GM21737 (cell line): ENCODE measurements at regions not wholly inside any gene's neighbourhood (a gene's known extent, or its start where the extent isn't known, plus 50 kb on each side); places are given as distances from the start of the nearest gene placed in this dataset.
A peak's percentile ranks its signal among the peaks of the same experiment; 100 is the strongest.
"Not testable (repeated sequence)": the region's sequence is repeated elsewhere in the genome, so short reads cannot be mapped to it uniquely, and the experiment has no call there.

Source experiments
- ATAC-seq: cut with Tn5 transposase; IDR thresholded peaks from one replicate; pipeline ENCODE4 v1.9.1; 2021; ENCODE audit warnings: mild to moderate bottlenecking, moderate library complexity; ENCODE audit not compliant: unreplicated experiment

DNA sequence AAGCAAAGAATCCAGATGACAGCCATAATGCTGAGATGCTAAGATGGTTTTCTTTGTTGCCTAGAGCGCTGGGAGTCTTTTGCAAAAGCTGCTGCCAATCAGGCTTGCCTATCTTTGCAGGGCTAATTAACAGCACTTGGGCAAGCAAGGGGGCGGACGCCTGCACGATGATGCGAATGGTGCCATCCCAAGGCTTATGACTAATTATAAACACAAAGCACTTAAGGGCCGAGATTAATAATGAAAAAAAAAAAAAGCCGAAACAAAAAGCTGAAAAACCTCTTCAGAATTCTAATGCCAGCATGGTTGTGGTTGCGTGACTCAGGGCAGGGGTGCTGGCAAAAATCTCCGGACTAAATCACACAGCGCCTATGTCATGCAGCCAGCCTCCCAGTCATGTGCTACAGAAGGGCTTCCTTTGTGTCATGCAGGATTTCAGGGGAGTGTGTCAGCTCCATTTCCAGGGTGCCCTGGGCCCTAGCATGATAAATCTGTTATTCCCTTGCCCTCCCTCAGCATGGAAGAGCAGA, 185.0 kb upstream of the ANKRD28 start:
- no peak for ATAC-seq

DNA sequence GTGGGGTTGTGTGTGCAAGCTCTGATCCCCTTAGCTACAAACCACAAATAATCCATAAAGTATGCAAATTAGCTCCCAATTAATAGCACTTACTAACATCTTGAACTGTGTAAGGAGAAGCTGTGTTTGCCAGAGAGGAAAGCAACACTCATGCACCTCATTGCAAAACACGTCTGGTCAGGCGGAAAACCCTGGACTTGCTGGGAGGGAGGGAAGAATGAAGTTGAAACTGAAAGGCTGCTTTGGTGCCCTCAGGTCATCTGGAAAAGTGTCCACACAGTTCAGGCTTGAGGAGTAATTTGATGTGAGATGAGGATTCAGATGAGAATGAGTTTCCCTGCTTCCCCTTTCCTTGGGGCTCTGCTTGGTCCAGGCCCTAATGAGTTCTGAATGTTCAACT, 185.5 kb upstream of the ANKRD28 start:
- ATAC-seq, result no peak

DNA sequence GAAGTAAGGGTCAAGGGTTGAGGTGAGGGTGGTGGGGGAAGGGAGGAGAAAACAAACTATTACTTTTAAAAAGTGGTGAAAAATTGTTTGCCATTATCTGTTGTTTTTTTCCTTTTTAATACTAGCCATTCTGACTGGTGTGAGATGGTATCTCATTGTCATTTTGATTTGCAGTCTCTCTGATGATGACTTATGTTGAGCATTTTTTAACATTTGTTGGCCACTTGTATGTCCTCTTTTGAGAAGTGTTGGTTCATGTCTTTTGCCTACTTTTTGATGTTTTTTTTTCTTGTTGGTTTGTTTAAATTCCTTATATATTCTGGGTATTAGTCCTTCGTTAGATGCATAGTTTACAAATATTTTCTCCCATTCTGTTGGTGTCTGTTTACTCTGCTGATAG, 185.9 kb upstream of the ANKRD28 start:
- no peak for ATAC-seq

DNA sequence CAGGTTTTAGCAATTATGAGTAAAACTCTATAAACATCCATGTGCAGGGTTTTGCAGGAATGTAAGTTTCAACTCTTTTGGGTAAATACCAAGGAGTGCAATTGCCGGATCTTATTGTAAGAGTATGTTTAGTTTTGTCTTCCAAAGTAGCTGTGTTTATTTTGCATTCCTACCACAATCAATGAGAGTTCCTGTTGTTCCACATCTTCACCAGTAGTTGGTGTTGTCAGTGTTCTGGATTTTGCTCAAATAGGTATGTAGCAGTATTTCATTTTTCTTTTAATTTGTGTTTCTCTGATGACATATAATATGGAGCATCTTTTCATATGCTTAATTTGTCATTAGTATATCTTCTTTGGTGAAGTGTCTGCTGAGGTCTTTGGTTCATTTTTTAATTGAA, 185.1 kb upstream of the GALNT15 start:
- no peak for ATAC-seq

DNA sequence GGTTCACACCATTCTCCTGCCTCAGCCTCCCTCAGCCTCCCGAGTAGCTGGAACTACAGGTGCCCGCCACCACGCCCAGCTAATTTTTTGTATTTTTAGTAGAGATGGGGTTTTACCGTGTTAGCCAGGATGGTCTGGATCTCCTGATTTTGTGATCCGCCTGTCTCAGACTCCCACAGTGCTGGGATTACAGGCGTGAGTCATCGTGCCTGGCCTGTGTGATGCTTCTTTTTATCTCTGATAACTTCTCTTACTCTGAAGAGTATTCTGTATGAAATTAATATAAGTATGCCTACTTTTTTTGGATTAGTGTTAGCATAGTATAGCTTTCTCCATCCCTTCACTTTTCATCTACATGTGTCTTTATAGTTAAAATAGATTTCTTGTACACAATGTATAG, 180.8 kb upstream of the GALNT15 start:
- ATAC-seq, result not testable (repeated sequence)

DNA sequence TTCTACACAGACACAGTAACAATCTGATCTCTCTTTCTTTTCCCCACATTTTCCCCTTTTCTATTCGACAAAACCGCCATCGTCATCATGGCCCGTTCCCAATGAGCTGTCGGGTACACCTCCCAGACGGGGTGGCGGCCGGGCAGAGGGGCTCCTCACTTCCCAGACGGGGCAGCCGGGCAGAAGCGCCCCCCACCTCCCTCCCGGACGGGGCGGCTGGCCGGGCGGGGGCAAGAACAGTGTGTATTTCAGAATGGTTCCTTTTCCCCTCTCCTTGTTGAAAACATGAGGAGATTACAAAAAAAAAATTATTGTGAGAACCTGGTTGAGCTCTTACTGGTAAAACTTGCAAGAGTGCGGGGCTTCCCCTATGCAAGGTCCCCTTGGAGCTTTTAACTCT, 178.0 kb upstream of the GALNT15 start:
- ATAC-seq, result not testable (repeated sequence)

DNA sequence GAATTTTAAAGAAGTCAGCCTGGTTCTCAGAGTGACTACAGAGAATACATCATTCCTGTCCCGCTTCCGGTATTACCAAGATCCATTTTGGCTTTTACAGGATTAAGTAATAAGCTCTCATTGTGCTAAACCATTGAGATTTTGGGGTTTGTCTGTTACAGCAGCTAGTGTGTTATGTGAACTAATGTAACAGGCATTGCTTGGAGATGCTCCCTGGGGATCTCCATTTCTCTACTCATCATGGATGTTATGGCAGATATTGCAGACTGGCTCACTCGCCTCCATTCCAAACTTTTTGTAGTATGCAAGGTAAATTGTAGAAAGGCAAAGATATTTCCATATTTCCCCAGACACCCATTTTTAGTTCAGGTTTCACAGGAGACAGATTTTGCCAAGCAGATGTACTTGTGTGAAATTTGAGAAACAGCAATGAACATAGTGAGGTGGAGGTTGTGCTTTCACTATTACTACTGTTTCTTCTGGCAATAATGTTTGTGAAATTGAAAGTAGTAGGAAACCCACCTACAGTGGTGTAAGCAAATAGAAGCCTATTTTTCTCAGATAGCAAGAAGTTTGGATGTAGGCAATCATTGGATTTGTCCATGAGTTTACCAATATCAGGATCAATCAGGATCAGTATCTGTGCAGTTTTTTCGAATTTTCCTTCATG, 177.1 kb upstream of the GALNT15 start:
- peak; percentile 60 for ATAC-seq

DNA sequence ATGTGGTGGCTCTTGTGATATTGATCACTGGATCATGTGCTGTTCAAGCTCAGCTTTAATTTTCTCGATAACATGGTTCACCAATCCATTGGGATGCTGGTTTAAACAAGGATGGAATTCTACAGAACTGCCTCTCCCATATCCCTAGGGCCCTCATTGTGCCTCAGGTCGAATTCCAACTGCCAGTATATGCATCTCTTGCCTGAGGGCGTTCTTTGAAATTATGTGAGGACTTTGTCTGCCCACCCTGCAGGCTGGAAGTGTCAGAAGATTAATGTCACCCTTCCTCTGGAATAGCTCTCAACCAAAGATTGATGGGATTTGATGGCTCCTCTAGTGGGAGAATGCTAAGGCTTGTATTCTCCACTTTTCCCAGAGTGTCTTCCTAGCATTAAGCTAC, 175.6 kb upstream of the GALNT15 start:
- ATAC-seq, result no peak

DNA sequence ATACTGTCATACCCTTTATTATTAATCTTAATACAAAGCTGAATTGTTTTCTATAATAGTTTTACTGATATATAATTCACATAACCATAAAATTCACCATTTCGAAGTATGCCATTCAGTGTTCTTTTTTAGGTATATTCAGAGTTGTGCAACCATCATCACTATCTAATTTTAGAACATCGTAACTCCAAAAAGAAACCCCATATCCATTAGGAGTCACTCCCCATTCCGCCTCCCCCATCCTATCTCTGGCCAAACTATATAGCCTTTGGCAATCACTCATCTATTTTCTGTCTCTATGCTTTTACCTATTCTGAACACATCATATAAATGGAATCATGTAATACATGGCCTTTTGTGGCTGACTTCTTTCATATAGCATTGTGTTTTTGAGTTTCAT, 169.7 kb upstream of the GALNT15 start:
- ATAC-seq, result no peak

DNA sequence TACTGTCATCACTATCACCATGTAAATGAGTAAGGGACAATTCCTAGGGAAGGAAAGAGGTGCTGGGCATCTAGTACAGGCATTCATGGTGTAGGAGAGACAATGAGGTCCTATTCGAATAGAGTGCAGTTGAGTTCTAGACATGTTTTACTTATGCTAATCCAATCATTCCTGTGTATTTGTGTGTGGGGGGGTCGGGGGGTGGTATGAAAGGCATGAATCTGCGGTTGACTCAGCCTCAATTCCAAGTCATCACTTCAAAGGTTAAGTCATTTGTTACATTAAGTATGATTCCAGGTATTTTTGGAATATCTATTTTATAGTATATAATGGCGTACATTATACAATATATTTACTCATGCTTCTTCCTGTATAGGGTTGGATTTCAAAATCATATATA, 163.1 kb upstream of the GALNT15 start:
- ATAC-seq, result no peak

DNA sequence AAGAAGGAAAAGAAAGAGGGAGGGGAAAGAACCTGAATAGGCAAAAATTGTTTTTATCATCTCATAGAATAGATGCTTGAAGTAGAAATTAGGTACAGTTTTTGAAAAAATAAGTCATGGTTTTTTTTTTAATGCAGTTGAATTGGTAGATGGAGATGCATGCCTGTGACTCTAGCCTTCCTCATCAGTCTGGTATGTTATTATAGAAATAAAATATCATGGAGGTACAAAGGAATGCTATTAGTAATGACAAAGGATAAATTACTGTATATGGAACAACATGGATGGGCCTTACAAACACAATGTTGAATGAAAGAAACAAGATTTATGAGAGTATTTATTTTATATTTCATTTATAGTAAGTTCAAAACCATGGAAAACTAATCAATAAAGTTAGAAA, 162.4 kb upstream of the GALNT15 start:
- ATAC-seq, result no peak

DNA sequence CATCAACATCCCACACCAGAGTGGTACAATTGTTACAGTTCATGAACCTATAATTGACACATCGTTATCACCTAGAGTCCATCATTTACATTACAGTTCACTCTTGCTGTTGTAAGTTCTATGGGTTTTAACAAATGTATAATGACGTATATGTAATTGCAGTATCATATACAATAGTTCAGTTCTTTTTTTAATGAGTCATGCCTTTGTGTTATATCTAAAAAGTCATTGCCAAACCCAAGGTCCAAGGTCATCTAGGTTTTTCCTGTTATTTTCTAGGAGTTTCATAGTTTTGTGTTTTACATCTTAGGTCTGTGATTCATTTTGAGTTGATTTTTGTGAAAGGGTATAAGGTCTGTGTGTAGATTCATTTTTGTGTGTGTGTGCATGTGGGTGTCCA, 160.9 kb upstream of the GALNT15 start:
- no peak for ATAC-seq

DNA sequence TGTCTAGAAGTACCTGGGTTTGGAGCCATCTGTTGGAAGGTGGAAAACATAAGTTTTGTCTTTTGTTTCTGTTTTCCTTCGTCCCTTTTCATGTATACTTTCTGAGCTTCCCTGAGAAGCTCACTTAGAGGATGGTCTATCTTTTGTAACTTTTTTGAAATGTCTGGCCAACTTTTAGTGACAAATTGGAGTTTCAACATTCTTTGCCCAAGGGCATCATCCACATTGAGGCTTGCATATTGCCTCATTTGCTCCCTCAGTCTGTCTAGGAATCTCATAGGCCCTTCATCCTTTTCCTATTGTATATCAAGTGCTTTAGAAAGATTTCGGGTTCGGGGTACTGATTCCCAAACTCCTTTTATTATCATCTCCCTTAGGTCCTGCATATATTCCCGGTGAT, 152.7 kb upstream of the GALNT15 start:
- ATAC-seq, result not testable (repeated sequence)

DNA sequence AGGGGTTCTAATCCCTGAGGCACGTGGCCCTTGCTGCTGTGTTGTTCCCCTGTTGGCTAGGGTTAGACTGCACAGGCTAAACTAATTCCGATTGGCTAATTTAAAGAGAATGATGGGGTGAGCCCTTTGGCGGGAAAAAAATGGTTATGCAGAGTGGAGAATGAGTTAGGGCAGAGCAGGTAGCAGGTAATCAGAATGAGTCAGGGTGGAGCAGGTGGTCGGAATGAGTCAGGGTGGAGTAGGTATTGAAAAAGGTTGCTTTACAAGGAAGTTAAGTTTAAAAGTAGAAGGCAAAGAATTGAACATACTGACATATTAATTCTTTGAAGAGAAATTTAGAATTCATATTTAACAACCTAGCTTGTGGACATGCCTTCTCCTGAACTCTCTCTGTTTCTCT, 150.6 kb upstream of the GALNT15 start:
- not testable (repeated sequence) for ATAC-seq

DNA sequence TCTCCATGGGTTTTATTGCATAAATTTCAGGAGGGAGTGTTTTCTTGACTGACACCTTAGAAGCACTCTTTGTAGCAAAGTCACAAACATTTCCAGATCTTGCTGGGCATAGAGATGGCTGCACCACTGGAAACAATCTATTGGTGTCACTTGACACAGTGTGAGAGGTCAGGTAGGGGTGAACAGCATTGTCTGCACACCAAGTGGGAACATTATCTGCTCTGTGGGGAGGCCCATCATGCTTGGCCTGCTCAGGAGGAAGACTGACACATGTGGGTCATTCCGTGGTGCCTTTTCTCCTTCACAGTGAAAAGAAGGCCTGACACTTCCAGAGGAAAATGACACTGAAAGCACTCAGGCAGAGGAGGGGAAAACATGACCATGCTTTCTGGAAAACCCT, 149.9 kb upstream of the GALNT15 start:
- no peak for ATAC-seq

DNA sequence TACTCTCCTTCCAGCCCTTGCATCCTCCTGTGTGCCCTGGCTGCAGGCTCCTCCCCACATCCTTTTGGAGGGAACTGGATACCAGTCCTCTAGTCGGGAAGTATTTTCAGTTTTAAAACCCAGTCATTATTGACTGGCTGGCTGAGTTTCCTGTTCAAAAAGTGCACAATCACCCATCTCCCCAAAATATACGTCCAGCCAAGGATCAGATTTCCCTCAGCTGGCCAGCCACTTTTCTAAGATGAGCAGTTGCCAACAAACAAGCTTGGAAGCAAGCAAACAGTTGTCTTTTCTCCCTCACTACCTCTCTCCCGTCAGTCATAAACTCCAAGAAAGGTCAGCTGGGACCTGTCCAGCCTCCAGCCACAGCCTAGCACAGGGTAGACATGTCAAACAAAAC, 147.7 kb upstream of the GALNT15 start:
- no peak for ATAC-seq

DNA sequence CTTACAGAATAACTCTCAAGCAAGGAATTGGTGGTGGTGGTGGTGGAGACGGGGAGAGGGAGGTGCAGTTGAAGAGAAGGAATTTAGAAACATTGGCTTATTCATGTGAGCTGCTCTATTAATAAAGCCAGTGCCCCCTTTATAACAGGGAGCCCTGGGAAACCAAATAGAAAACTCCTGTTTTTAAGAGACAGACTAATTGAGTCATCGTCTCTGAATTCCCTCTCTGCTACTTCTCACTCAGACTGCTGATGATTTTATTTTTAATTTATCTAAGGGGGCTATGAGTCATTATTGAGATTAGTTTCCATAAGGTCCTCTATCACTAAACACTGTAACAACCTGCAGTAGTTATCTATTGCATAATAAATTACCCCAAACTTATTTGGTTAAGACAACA, 145.9 kb upstream of the GALNT15 start:
- no peak for ATAC-seq

DNA sequence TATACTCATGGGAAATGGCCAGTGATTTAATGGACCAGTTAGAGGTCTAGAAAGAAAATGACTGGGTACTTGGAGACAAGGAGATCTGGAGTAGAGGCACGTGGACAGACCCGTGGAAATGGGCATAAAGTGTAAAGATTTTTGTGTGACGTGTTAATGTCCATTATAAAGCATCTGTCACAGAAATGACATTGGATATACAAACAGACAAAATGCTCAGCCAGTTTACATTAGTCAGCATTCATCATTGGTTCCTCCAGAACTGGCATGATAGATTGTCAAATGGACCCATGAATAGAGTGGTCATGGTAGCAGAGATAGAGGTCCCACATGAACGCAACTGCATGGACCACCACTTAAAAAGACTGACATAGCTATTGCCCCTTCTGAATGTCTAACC, 144.1 kb upstream of the GALNT15 start:
- no peak for ATAC-seq

DNA sequence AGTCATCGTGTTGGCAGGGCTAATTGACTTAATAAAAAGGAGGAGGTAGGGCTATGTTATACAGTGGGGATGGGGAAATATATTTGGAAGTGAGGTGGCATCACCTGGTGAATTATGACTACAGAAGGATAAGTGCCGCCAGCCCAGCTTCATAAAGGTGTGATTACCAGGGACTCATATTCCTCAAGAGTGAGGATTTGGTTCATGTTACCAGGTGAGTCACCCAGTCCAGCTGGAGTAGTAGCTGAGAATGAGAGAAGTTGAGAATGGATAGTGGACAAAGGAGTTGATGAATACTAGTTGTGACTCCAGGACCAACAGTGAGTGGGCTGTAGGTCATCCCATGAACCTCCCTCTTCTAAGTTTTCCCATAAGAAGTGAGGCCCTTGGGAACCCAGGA, 143.0 kb upstream of the GALNT15 start:
- no peak for ATAC-seq

DNA sequence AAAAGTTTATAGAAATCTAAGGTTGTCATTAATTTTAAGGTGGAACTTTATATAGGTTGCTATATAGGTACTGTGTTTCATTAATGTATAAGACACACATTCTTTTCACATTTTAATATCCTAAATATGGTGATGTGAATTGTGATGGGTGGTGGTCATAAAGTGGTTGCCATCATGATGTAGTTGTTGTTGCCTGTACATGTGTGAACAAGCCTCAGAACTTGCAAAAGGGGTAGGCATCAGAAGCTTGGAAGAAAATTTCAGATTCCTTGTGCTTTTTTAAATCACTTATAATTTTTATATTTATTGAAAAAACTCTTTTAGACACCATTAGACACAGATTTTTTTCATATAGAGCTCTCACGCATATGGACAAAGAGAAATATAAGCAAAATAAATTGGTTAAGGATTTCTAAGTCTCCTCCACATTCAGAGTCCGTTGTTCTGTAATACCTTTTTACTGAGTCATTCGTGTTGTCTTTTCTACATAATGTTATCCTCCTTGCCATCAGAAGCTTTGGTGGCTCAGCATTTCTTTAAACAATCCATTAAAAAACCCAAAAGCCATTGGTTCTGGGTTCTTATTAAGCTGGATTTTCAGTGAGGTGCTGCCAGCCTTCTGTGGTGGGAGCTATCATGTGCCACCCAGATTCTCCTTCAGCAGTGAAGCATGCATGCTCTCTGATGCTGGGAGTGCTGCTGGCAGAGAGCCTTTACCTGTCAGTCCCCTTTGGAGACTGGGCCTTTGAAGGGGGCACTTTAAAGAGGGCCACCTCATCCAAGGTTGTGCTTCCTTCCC, 140.4 kb upstream of the GALNT15 start:
- no peak for ATAC-seq

DNA sequence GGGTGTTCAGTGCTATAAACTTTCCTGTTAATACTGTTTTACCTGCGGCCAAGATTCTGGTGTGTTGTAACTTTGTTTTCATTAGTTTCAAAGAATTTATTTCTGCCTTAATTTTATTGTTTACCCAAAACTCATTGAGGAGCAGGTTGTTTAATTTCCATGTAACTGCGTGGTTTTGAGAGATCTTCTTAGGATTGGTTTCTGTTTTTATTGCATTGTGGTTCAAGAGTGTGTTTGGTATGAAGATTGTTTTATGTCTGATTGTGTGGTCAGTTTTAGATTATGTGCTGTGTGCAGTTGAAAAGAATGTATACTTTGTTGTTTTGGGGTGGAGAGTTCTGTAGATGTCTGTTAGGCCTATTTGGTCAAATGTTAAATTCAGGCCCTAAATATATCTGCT, 133.5 kb upstream of the GALNT15 start:
- ATAC-seq, result no peak
